ENCODE measurements at regions not wholly inside any gene's neighbourhood (a gene's known extent, or its start where the extent isn't known, plus 50 kb on each side); places are given as distances from the start of the nearest gene placed in this dataset.

- Histone ChIP-seq H4K8ac (ENCODE audit: low read depth, low read length) (no peak overlapping the region), H2BK15ac (ENCODE audit: low read length) (no peak overlapping the region), H3K9ac (ENCODE audit: low read depth, low read length, poor library complexity) (no peak overlapping the region), H4K91ac (ENCODE audit: low read depth, low read length, poor library complexity) (no peak overlapping the region), H3K27me3 (ENCODE audit: control insufficient read depth in 3 of 3, insufficient read depth in 3 of 3, low read depth in 1 of 3, low read length in 3 of 3) (no peaks in the 10 kb centered on the region), H3K4me2 (ENCODE audit: insufficient read depth, low read length, poor library complexity, severe bottlenecking) (no peak overlapping the region), H3K9me3 (replicated peaks in 1 of 2; ENCODE audit: control insufficient read depth in 2 of 2, insufficient read depth in 1 of 2, low read depth in 1 of 2, low read length in 2 of 2) (no peaks in the 10 kb centered on the region), H3K4me3 (ENCODE audit: low read length in 2 of 2) (no peak overlapping the region), H3K27ac (replicated peaks; ENCODE audit: low read length) (no peak overlapping the region), H2BK12ac (ENCODE audit: low read length) (no peak overlapping the region), H3K4ac (ENCODE audit: low read length) (no peak overlapping the region), H3K18ac (ENCODE audit: low read length) (no peak overlapping the region), H3K79me1 (ENCODE audit: low read depth, low read length) (no peaks in the 10 kb centered on the region), H2AFZ (ENCODE audit: low read length) (no peak overlapping the region), H2BK5ac (ENCODE audit: low read length) (no peak overlapping the region), H3K36me3 (replicated peaks in 1 of 2; ENCODE audit: control insufficient read depth in 2 of 2, insufficient read depth in 2 of 2, low read length in 2 of 2) (no peaks in the 10 kb centered on the region), H3K23ac (ENCODE audit: low read depth, low read length, poor library complexity) (no peak overlapping the region), H2AK5ac (ENCODE audit: low read depth, low read length) (no peak overlapping the region), H2BK120ac (ENCODE audit: low read depth, low read length) (no peak overlapping the region), H3K4me1 (ENCODE audit: control insufficient read depth in 2 of 2, insufficient read depth in 1 of 2, low read depth in 1 of 2, low read length in 2 of 2) (no peaks in the 10 kb centered on the region), H3K14ac (ENCODE audit: low read length) (no peak overlapping the region)
- WGBS, 2 donors (ENCODE audit: extremely low coverage in 2 of 2, insufficient read length in 2 of 2, insufficient replicate concordance in 1 of 2) = no CpG with 5 or more reads among the region's 103 CpGs
- DNase-seq (ENCODE audit: low spot score) = no peak
These were observed 527.8 kb upstream of the WSB1 start for GRCh38 chr17:26765860-26766709.

- H3K4ac ChIP-seq (ENCODE audit: low read length) = no peak overlapping the region
- no peak overlapping the region for H2BK5ac ChIP-seq (ENCODE audit: low read length)
- H2BK15ac ChIP-seq (ENCODE audit: low read length) = no peak overlapping the region
- H2AK5ac ChIP-seq (ENCODE audit: low read depth, low read length) = no peak overlapping the region
- H3K4me3 ChIP-seq (ENCODE audit: low read length in 2 of 2) = no peak overlapping the region
- no CpG with 5 or more reads among the region's 40 CpGs for WGBS, 2 donors (ENCODE audit: extremely low coverage in 2 of 2, insufficient read length in 2 of 2, insufficient replicate concordance in 1 of 2)
- no peak overlapping the region for H3K4me2 ChIP-seq (ENCODE audit: insufficient read depth, low read length, poor library complexity, severe bottlenecking)
- H4K91ac ChIP-seq (ENCODE audit: low read depth, low read length, poor library complexity) = no peak overlapping the region
- no peaks in the 10 kb centered on the region for H3K4me1 ChIP-seq (ENCODE audit: control insufficient read depth in 2 of 2, insufficient read depth in 1 of 2, low read depth in 1 of 2, low read length in 2 of 2)
- H3K14ac ChIP-seq (ENCODE audit: low read length) = no peak overlapping the region
- H3K18ac ChIP-seq (ENCODE audit: low read length) = no peak overlapping the region
- no peak overlapping the region for H3K9ac ChIP-seq (ENCODE audit: low read depth, low read length, poor library complexity)
- no peak overlapping the region for H2BK12ac ChIP-seq (ENCODE audit: low read length)
- DNase-seq (ENCODE audit: low spot score) = no peak
- H3K79me1 ChIP-seq (ENCODE audit: low read depth, low read length) = no peaks in the 10 kb centered on the region
- no peak overlapping the region for H4K8ac ChIP-seq (ENCODE audit: low read depth, low read length)
- no peak overlapping the region for H3K27ac ChIP-seq (replicated peaks; ENCODE audit: low read length)
- no peak overlapping the region for H2AFZ ChIP-seq (ENCODE audit: low read length)
- H3K9me3 ChIP-seq (replicated peaks in 1 of 2; ENCODE audit: control insufficient read depth in 2 of 2, insufficient read depth in 1 of 2, low read depth in 1 of 2, low read length in 2 of 2) = no peaks in the 10 kb centered on the region
- H3K23ac ChIP-seq (ENCODE audit: low read depth, low read length, poor library complexity) = no peak overlapping the region
- no peak overlapping the region for H2BK120ac ChIP-seq (ENCODE audit: low read depth, low read length)
- H3K36me3 ChIP-seq (replicated peaks in 1 of 2; ENCODE audit: control insufficient read depth in 2 of 2, insufficient read depth in 2 of 2, low read length in 2 of 2) = no peaks in the 10 kb centered on the region
- no peaks in the 10 kb centered on the region for H3K27me3 ChIP-seq (ENCODE audit: control insufficient read depth in 3 of 3, insufficient read depth in 3 of 3, low read depth in 1 of 3, low read length in 3 of 3)
These were observed 527.2 kb upstream of the WSB1 start for GRCh38 chr17:26766743-26767142.

- no peak overlapping the region for H2AK5ac ChIP-seq (ENCODE audit: low read depth, low read length)
- no peak overlapping the region for H2BK15ac ChIP-seq (ENCODE audit: low read length)
- H2BK5ac ChIP-seq (ENCODE audit: low read length) = no peak overlapping the region
- H3K9ac ChIP-seq (ENCODE audit: low read depth, low read length, poor library complexity) = no peak overlapping the region
- no peak overlapping the region for H3K4me2 ChIP-seq (ENCODE audit: insufficient read depth, low read length, poor library complexity, severe bottlenecking)
- H3K27me3 ChIP-seq (ENCODE audit: control insufficient read depth in 3 of 3, insufficient read depth in 3 of 3, low read depth in 1 of 3, low read length in 3 of 3) = no peaks in the 10 kb centered on the region
- H3K27ac ChIP-seq (replicated peaks; ENCODE audit: low read length) = no peak overlapping the region
- H3K4ac ChIP-seq (ENCODE audit: low read length) = no peak overlapping the region
- DNase-seq (ENCODE audit: low spot score) = no peak
- no peaks in the 10 kb centered on the region for H3K36me3 ChIP-seq (replicated peaks in 1 of 2; ENCODE audit: control insufficient read depth in 2 of 2, insufficient read depth in 2 of 2, low read length in 2 of 2)
- no peak overlapping the region for H3K18ac ChIP-seq (ENCODE audit: low read length)
- no peak overlapping the region for H4K8ac ChIP-seq (ENCODE audit: low read depth, low read length)
- H3K9me3 ChIP-seq (replicated peaks in 1 of 2; ENCODE audit: control insufficient read depth in 2 of 2, insufficient read depth in 1 of 2, low read depth in 1 of 2, low read length in 2 of 2) = no peaks in the 10 kb centered on the region
- H3K14ac ChIP-seq (ENCODE audit: low read length) = no peak overlapping the region
- no peak overlapping the region for H2BK120ac ChIP-seq (ENCODE audit: low read depth, low read length)
- no peak overlapping the region for H3K4me3 ChIP-seq (ENCODE audit: low read length in 2 of 2)
- no CpG with 5 or more reads among the region's 118 CpGs for WGBS, 2 donors (ENCODE audit: extremely low coverage in 2 of 2, insufficient read length in 2 of 2, insufficient replicate concordance in 1 of 2)
- H4K91ac ChIP-seq (ENCODE audit: low read depth, low read length, poor library complexity) = no peak overlapping the region
- no peaks in the 10 kb centered on the region for H3K79me1 ChIP-seq (ENCODE audit: low read depth, low read length)
- no peak overlapping the region for H2BK12ac ChIP-seq (ENCODE audit: low read length)
- H3K4me1 ChIP-seq (ENCODE audit: control insufficient read depth in 2 of 2, insufficient read depth in 1 of 2, low read depth in 1 of 2, low read length in 2 of 2) = no peaks in the 10 kb centered on the region
- no peak overlapping the region for H3K23ac ChIP-seq (ENCODE audit: low read depth, low read length, poor library complexity)
- no peak overlapping the region for H2AFZ ChIP-seq (ENCODE audit: low read length)
These were observed 520.4 kb upstream of the WSB1 start for GRCh38 chr17:26773189-26774188.
